ENCODE measurements at regions not wholly inside any gene's neighbourhood (a gene's known extent, or its start where the extent isn't known, plus 50 kb on each side); places are given as distances from the start of the nearest gene placed in this dataset.

DNA sequence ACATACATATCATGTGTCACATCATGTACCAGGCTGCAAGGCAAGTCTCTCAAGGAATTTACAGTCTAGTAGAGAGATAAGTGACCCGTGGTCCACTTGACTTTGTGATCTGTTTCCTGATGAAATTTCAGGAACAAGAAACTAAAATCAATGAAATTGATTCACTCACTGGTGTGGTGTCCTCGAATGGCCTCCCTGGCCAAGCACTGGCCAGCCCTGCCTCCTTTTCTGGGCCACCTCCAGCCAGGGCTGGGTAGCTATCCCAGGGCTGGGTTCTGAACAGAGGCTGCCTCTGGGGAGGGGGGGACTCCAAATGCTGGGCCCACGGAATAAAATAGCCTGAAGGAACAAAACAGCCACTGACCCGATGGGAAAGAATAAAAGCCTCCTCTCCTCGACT lies 182.2 kb downstream of the HERPUD2 start:
- TF ChIP-seq, protein P1, sequence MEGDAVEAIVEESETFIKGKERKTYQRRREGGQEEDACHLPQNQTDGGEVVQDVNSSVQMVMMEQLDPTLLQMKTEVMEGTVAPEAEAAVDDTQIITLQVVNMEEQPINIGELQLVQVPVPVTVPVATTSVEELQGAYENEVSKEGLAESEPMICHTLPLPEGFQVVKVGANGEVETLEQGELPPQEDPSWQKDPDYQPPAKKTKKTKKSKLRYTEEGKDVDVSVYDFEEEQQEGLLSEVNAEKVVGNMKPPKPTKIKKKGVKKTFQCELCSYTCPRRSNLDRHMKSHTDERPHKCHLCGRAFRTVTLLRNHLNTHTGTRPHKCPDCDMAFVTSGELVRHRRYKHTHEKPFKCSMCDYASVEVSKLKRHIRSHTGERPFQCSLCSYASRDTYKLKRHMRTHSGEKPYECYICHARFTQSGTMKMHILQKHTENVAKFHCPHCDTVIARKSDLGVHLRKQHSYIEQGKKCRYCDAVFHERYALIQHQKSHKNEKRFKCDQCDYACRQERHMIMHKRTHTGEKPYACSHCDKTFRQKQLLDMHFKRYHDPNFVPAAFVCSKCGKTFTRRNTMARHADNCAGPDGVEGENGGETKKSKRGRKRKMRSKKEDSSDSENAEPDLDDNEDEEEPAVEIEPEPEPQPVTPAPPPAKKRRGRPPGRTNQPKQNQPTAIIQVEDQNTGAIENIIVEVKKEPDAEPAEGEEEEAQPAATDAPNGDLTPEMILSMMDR (conservative IDR thresholded peaks at IDR 0.05): no peak
- H3K27ac ChIP-seq: no peak overlapping the region

DNA sequence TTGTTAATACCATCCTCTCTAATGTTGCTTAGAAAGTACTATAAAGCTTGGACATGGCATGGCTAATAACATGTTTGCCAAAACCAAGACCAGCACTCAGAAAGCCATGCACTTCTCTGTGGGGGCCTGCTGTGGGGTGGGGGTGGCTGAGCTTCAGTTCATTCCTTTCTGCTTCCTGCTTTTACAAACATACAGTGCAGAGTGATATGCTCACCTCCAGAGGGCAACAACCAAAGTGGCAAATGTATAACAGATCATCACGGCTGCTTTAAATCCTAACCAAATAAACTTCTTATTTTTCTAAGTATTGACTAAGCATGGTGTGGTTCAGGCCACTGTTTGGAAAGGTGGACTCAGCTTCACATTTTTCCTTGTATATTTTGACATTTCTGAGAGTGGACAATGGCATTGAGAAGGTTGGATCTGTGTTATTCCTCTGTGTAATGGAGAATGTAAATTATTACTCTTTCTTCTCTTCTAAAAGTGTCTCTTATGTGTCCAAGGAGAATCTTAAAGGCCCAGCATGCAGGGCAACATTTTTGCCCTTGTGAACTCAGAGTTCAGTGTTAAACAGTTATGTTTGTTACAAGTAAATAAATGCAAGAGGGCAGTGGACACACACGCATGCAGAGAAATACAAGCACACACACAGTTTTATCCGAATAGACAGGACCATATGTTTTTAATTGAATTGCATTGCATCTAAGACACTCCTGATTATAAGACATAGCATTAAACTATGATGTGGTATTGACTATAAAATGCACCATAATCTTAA lies 186.1 kb downstream of the HERPUD2 start:
- TF ChIP-seq, protein P1 (conservative IDR thresholded peaks at IDR 0.05): peak; percentile 41; the same call in 1 of the 2 replicates
- no peak overlapping the region for H3K27ac ChIP-seq

DNA sequence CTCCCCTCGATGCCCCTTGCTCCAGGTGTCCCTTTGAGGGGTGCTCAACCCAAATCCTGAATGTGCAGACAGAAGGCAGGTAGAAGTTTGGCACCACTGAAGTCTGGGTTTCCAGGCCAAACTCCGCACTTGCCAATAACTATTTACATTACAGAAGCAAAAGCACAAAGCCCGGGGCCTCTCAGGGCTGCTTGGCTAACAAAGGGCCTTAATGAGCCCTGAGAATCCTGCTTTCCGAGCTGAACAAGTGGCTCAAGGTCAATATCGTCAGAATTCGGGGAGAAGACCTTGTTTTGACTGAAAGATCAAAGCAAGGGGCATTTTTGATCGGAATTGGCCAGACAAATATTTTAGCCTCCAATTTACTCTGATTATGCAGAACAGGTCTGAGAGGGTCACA lies 189.9 kb downstream of the HERPUD2 start:
- no peak overlapping the region for H3K27ac ChIP-seq
- TF ChIP-seq, protein P1 (conservative IDR thresholded peaks at IDR 0.05): no peak

DNA sequence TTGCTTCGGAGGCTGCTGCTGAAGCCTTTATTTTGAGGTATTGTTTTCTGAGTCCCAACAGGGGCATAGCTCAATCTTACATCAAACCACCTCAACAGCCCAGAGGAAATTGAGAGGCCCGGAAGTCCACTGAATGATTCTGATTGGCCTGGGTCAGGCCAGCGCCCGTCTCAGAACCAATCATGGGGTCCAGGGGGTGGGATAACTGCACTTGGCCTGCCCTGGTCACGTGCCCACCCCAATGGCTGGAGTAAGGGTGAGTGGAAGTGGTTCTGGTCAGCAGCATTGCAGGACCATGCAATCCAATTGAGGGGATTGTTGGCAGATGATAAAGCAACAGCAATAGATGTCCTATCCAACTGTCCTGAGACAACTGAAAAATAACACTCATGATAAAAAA lies 190.6 kb downstream of the HERPUD2 start:
- TF ChIP-seq, protein P1 (conservative IDR thresholded peaks at IDR 0.05): no peak
- H3K27ac ChIP-seq: no peak overlapping the region

DNA sequence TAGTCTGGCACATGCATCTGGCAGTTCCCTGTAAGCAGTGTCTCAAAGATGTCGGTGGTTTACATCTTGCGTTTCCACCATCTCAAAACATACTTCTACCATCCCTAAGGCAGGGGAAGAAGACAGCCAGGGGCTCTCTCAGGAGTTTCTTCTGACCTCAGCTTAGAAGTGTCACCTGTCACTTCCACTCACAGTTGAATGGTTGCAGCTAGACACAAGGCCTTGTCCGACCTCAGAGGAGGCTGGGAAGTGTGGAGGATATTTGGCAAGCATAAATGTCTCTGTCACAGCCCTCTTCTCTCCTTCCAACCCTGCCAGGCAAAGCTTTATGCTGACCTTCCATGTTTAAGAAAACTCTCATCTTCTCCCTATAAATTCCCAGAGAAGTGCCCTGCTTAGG lies 193.3 kb downstream of the HERPUD2 start:
- TF ChIP-seq, protein P1 (conservative IDR thresholded peaks at IDR 0.05): no peak
- no peak overlapping the region for H3K27ac ChIP-seq

DNA sequence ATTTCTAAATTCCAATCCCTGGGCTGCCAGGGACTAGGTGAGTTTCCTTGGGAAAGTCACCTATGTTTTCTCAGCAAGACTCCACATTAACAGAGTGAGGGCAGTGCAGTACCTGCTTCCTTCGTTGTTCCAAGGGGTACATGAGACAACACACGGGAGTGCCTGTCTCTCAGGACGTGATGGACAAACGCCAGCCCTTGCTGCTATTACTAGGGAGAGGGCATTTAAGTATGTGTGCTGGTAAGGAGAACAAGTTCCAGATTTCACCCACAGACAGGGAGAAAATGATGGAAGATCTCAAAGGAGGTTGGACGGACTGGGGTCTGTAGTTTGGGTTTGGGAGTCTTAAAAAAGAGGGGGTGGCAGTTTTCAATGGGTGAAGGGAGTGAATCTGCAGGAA lies 195.7 kb downstream of the HERPUD2 start:
- H3K27ac ChIP-seq: no peak overlapping the region
- TF ChIP-seq, protein P1 (conservative IDR thresholded peaks at IDR 0.05): no peak

DNA sequence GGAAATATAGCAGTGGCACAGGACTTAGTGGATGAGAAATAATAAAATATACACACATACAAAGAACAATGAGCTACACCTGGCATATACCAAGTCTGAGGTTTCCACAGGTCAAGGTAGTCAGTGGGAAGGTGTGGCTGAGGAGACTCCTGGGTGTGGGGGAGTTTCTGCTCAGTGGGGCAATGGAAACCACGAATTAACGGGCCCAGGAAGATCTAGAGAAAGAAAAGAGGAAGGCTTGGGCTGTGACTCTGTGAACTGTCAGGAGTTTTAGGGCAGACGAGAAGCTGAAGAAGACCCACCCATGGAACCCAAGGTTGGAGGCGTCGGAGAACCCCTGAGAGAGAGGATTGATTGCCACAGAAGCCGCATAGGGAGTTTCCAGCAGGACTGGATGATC lies 196.5 kb downstream of the HERPUD2 start:
- TF ChIP-seq, protein P1 (conservative IDR thresholded peaks at IDR 0.05): no peak

More for the DNA sequence above, 196.5 kb downstream of the HERPUD2 start:
- no peak overlapping the region for H3K27ac ChIP-seq
